Endothelial cell of umbilical vein (primary cell): ENCODE measurements at regions not wholly inside any gene's neighbourhood (a gene's known extent, or its start where the extent isn't known, plus 50 kb on each side); places are given as distances from the start of the nearest gene placed in this dataset.

ENCODE experiments used
- BruUV-seq: library from RNA; stranded (reverse); fragments of 400-500 nt; replicated peaks from 2 replicates; lab custom pipeline; 2021; lab: Mats Ljungman, UMichigan
- CTCF ChIA-PET: fragments of 300-600, 350-600 bp; sonication (Branson Sonifier 250); formaldehyde crosslinking; loops from one replicate; lab custom pipeline; 2021; ENCODE audit warnings: antibody characterized with exemption, inconsistent platforms; lab: Charles Lee
- POLR2A ChIA-PET: fragments of 300-600, 350-600 bp; sonication (Branson Sonifier 250); formaldehyde crosslinking; loops from one replicate; lab custom pipeline; 2021; ENCODE audit warnings: antibody characterized with exemption, inconsistent platforms; lab: Charles Lee
- DNase-seq: peaks from one replicate; pipeline ENCODE4 v3.0.0-alpha.2; 2011; ENCODE audit warnings: low read depth, low spot score
- FAIRE-seq: peaks from 2 replicates; lab custom pipeline; 2011; peaks lifted over from hg19 to GRCh38; lab: Jason Lieb, UNC
- H2AFZ ChIP-seq: 2 replicates; pipeline ENCODE4 v1.6.0; 2012; ENCODE audit warnings: low read depth, low read length, control low read depth, inconsistent platforms
- H3K27ac ChIP-seq: 2 replicates; pipeline ENCODE4 v1.5.1; 2011; ENCODE audit warnings: low read depth, mild to moderate bottlenecking, control low read depth, low read length, moderate library complexity; ENCODE audit not compliant: insufficient read depth
- H3K27me3 ChIP-seq, 2 experiments: 2 replicates each; pipeline versions ENCODE4 v1.6.0 to v1.6.1; 2011; ENCODE audit warnings: low read length in 2 of 2, mixed read lengths in 1 of 2; ENCODE audit not compliant: control insufficient read depth in 2 of 2, insufficient read depth in 2 of 2
- H3K36me3 ChIP-seq, 2 experiments: 2 replicates in 1 of 2; 3 replicates in 1 of 2; pipeline ENCODE4 v1.5.1; 2011; ENCODE audit warnings: low read length in 2 of 2, mild to moderate bottlenecking in 1 of 2, moderate library complexity in 1 of 2; ENCODE audit not compliant: control insufficient read depth in 2 of 2, insufficient read depth in 2 of 2; ENCODE audit errors: extremely low read depth in 1 of 2
- H3K4me1 ChIP-seq: 3 replicates; pipeline ENCODE4 v1.5.1; 2011; ENCODE audit warnings: mild to moderate bottlenecking, low read length; ENCODE audit not compliant: control insufficient read depth, insufficient read depth; ENCODE audit errors: extremely low read depth
- H3K4me2 ChIP-seq: 2 replicates; pipeline ENCODE4 v1.6.1; 2011; ENCODE audit warnings: low read length, control low read depth, mixed read lengths; ENCODE audit not compliant: insufficient read depth
- H3K4me3 ChIP-seq, 3 experiments: fragments of 200-600 bp in 1 of 3; sonication (generic), shearing (Covaris generic) in 1 of 3; replicated peaks in 1 of 3; 2 replicates each; pipeline ENCODE4 v1.5.1; 2011 to 2016; ENCODE audit warnings: control low read depth in 3 of 3, low read length in 3 of 3, mild to moderate bottlenecking in 2 of 3, inconsistent platforms in 1 of 3, low read depth in 1 of 3, moderate library complexity in 1 of 3; ENCODE audit not compliant: insufficient read depth in 1 of 3
- H3K79me2 ChIP-seq: 2 replicates; pipeline ENCODE4 v1.6.0; 2012; ENCODE audit warnings: low read length, inconsistent platforms; ENCODE audit not compliant: control insufficient read depth, insufficient read depth
- H3K9ac ChIP-seq: replicated peaks from 2 replicates; pipeline ENCODE3; 2011; ENCODE audit warnings: low read length, control low read depth; ENCODE audit not compliant: insufficient read depth; ENCODE audit errors: extremely low read depth
- H3K9me1 ChIP-seq: replicated peaks from 3 replicates; pipeline ENCODE4 v1.6.0; 2011; ENCODE audit warnings: mild to moderate bottlenecking, low read length; ENCODE audit not compliant: control insufficient read depth, insufficient read depth; ENCODE audit errors: extremely low read depth
- H3K9me3 ChIP-seq: replicated peaks from 2 replicates; pipeline ENCODE4 v1.5.1; 2012; ENCODE audit warnings: low read length, inconsistent platforms; ENCODE audit not compliant: control insufficient read depth, insufficient read depth
- H4K20me1 ChIP-seq: replicated peaks from 2 replicates; pipeline ENCODE3; 2011; ENCODE audit warnings: mild to moderate bottlenecking, low read length; ENCODE audit not compliant: control insufficient read depth, insufficient read depth; ENCODE audit errors: extremely low read depth
- CTCF ChIP-seq, 2 donors: IDR thresholded peaks; 1 replicate in 1 of 2; 2 replicates in 1 of 2; pipeline ENCODE4 v1.5.1; 2011; ENCODE audit warnings: low read length in 2 of 2, mild to moderate bottlenecking in 2 of 2, moderate library complexity in 2 of 2, control low read depth in 1 of 2, inconsistent platforms in 1 of 2, low read depth in 1 of 2; ENCODE audit not compliant: insufficient read depth in 1 of 2; ENCODE audit errors: extremely low read depth in 1 of 2
- EZH2 ChIP-seq: IDR thresholded peaks from 2 replicates; pipeline ENCODE4 v1.6.1; 2012; ENCODE audit warnings: borderline replicate concordance, low read depth, mild to moderate bottlenecking, moderate library complexity, low read length, inconsistent platforms; ENCODE audit not compliant: severe bottlenecking
- FOS ChIP-seq: IDR thresholded peaks from 2 replicates; pipeline ENCODE4 v1.6.1; 2011; ENCODE audit warnings: mild to moderate bottlenecking, low read length, moderate library complexity, borderline replicate concordance; ENCODE audit not compliant: insufficient read depth
- GATA2 ChIP-seq: IDR thresholded peaks from 2 replicates; pipeline ENCODE4 v1.7.0; 2011; ENCODE audit warnings: low read depth, mild to moderate bottlenecking, moderate library complexity, mixed read lengths, low read length; ENCODE audit not compliant: insufficient read length, insufficient read depth
- JUN ChIP-seq: IDR thresholded peaks from 2 replicates; pipeline ENCODE4 v1.6.1; 2011; ENCODE audit warnings: borderline replicate concordance, low read depth; ENCODE audit not compliant: insufficient read length, insufficient read depth
- MAX ChIP-seq: IDR thresholded peaks from 2 replicates; pipeline ENCODE4 v1.6.1; 2011; ENCODE audit not compliant: insufficient read depth, insufficient read length
- MYC ChIP-seq: IDR thresholded peaks from one replicate; pipeline ENCODE4 v1.6.1; 2011; ENCODE audit warnings: mild to moderate bottlenecking, low read depth, low read length
- POLR2A ChIP-seq: IDR thresholded peaks from 2 replicates; pipeline ENCODE4 v1.6.1; 2012; ENCODE audit warnings: low read depth, mild to moderate bottlenecking, control low read depth, low read length
- POLR2AphosphoS5 ChIP-seq: IDR thresholded peaks from 2 replicates; pipeline ENCODE4 v1.6.1; 2012; ENCODE audit warnings: low read depth, mild to moderate bottlenecking, control low read depth, low read length, moderate library complexity; ENCODE audit not compliant: insufficient read depth
- dilution Hi-C: fragments of 300-500 bp; cut with MboI; formaldehyde crosslinking; loops from one replicate; pipeline ENCODE4 v1.15.0; 2019; ENCODE audit warnings: low sequenced_read_pairs; ENCODE audit not compliant: extremely low pct_ligation_motif_present
- intact Hi-C: fragments of 100-400 bp; cut with micrococcal nuclease; formaldehyde crosslinking; loops from one replicate; pipeline ENCODE4 v1.10.0; 2022

- dilution Hi-C loops, result no loop called here
- Histone ChIP-seq H3K9me3 (no peaks in the 10 kb centered on the region), H3K27me3 (peaks cover 0 to 5% of the 10 kb centered on the region in 2 experiments), H3K36me3 (no peaks in the 10 kb centered on the region), H2AFZ (no peak overlapping the region), H4K20me1 (no peaks in the 10 kb centered on the region), H3K9ac (no peak overlapping the region), H3K4me2 (no peak overlapping the region), H3K4me1 (no peaks in the 10 kb centered on the region), H3K9me1 (no peaks in the 10 kb centered on the region), H3K79me2 (no peaks in the 10 kb centered on the region), H3K4me3 (no peak overlapping the region), H3K27ac (no peak overlapping the region)
- BruUV-seq, result no TSS peak
- DNase-seq (no peak), FAIRE-seq (no peak)
- intact Hi-C loops, result no loop called here
- ChIA-PET POLR2A (no interaction called here), CTCF (no interaction called here)
- no peak for TF ChIP-seq GATA2
Measured at GRCh38 chr2:134074619-134075018, 179.3 kb upstream of the MGAT5 start.

GRCh38 chr2:134075204-134075603, 178.7 kb upstream of the MGAT5 start:
- Histone ChIP-seq H3K36me3 (no peaks in the 10 kb centered on the region), H3K27ac (no peak overlapping the region), H3K4me3 (no peak overlapping the region), H3K4me2 (no peak overlapping the region), H2AFZ (no peak overlapping the region), H3K9me3 (no peaks in the 10 kb centered on the region), H3K9me1 (no peaks in the 10 kb centered on the region), H3K9ac (no peak overlapping the region), H3K27me3 (peaks cover 0 to 5% of the 10 kb centered on the region in 2 experiments), H4K20me1 (no peaks in the 10 kb centered on the region), H3K4me1 (no peaks in the 10 kb centered on the region), H3K79me2 (no peaks in the 10 kb centered on the region)
- ChIA-PET POLR2A (no interaction called here), CTCF (no interaction called here)
- no peak for DNase-seq
- BruUV-seq, result no TSS peak
- intact Hi-C loops (no loop called here), dilution Hi-C loops (no loop called here)
- TF ChIP-seq CTCF (IDR thresholded peaks at IDR 0.05; ENCODE audit: extremely low read depth in 1 of 2, insufficient read depth in 1 of 2, low read depth in 1 of 2, low read length in 2 of 2), result no peak
- TF ChIP-seq JUN, result no peak
- no peak for TF ChIP-seq MAX
- no peak for TF ChIP-seq GATA2
- no peak for TF ChIP-seq MYC
- no peak for TF ChIP-seq POLR2AphosphoS5
- no peak for TF ChIP-seq FOS
- TF ChIP-seq POLR2A, result no peak
- no peak for TF ChIP-seq EZH2
- no peak for FAIRE-seq
